ENCODE measurements at regions not wholly inside any gene's neighbourhood (a gene's known extent, or its start where the extent isn't known, plus 50 kb on each side); places are given as distances from the start of the nearest gene placed in this dataset.

- no peak for DNase-seq (ENCODE audit: low read depth, low spot score)
Measured at GRCh38 chr2:146081459-146081858, 1561.5 kb upstream of the ZEB2 start.

GRCh38 chr2:146080925-146081324 is 1561.0 kb upstream of the ZEB2 start:
- DNase-seq (ENCODE audit: low read depth, low spot score), result no peak

GRCh38 chr2:146079216-146079615 is 1559.3 kb upstream of the ZEB2 start:
- DNase-seq (ENCODE audit: low read depth, low spot score), result peak; percentile 8

- no peak for DNase-seq (ENCODE audit: low read depth, low spot score)
Measured at GRCh38 chr2:146077156-146077555, 1557.2 kb upstream of the ZEB2 start.

- DNase-seq (ENCODE audit: low read depth, low spot score), result no peak
Measured at GRCh38 chr2:146068051-146068450, 1548.1 kb upstream of the ZEB2 start.

GRCh38 chr2:146048141-146048540 is 1528.2 kb upstream of the ZEB2 start:
- no peak for DNase-seq (ENCODE audit: low read depth, low spot score)

- DNase-seq (ENCODE audit: low read depth, low spot score), result no peak
Measured at GRCh38 chr2:146041274-146041910, 1521.5 kb upstream of the ZEB2 start.

GRCh38 chr2:146040051-146040450 is 1520.1 kb upstream of the ZEB2 start:
- no peak for DNase-seq (ENCODE audit: low read depth, low spot score)

- DNase-seq (ENCODE audit: low read depth, low spot score), result no peak
Measured at GRCh38 chr2:146038014-146038413, 1518.1 kb upstream of the ZEB2 start.

- DNase-seq (ENCODE audit: low read depth, low spot score), result peak; percentile 53
Measured at GRCh38 chr2:146037334-146037870, 1517.5 kb upstream of the ZEB2 start.

GRCh38 chr2:146031158-146031557 is 1511.2 kb upstream of the ZEB2 start:
- DNase-seq (ENCODE audit: low read depth, low spot score), result no peak

- no peak for DNase-seq (ENCODE audit: low read depth, low spot score)
Measured at GRCh38 chr2:146027156-146027555, 1507.2 kb upstream of the ZEB2 start.

GRCh38 chr2:146025519-146025918 is 1505.6 kb upstream of the ZEB2 start:
- no peak for DNase-seq (ENCODE audit: low read depth, low spot score)

- DNase-seq (ENCODE audit: low read depth, low spot score), result no peak
Measured at GRCh38 chr2:146024212-146024743, 1504.4 kb upstream of the ZEB2 start.

- peak; percentile 58 for DNase-seq (ENCODE audit: low read depth, low spot score)
Measured at GRCh38 chr2:146004462-146004861, 1484.5 kb upstream of the ZEB2 start.

GRCh38 chr2:146003337-146003736 is 1483.4 kb upstream of the ZEB2 start:
- DNase-seq (ENCODE audit: low read depth, low spot score), result no peak

- DNase-seq (ENCODE audit: low read depth, low spot score), result no peak
Measured at GRCh38 chr2:145994910-145995309, 1475.0 kb upstream of the ZEB2 start.

- DNase-seq (ENCODE audit: low read depth, low spot score), result no peak
Measured at GRCh38 chr2:145992572-145992971, 1472.7 kb upstream of the ZEB2 start.

GRCh38 chr2:145987793-145988192 is 1467.9 kb upstream of the ZEB2 start:
- DNase-seq (ENCODE audit: low read depth, low spot score), result no peak

- no peak for DNase-seq (ENCODE audit: low read depth, low spot score)
Measured at GRCh38 chr2:145985517-145985916, 1465.6 kb upstream of the ZEB2 start.

- DNase-seq (ENCODE audit: low read depth, low spot score), result peak; percentile 68
Measured at GRCh38 chr2:145984580-145984979, 1464.7 kb upstream of the ZEB2 start.

GRCh38 chr2:145980318-145980717 is 1460.4 kb upstream of the ZEB2 start:
- DNase-seq (ENCODE audit: low read depth, low spot score), result no peak

- peak; percentile 55 for DNase-seq (ENCODE audit: low read depth, low spot score)
Measured at GRCh38 chr2:145975406-145975805, 1455.5 kb upstream of the ZEB2 start.

GRCh38 chr2:145961846-145962245 is 1441.9 kb upstream of the ZEB2 start:
- peak; percentile 40 for DNase-seq (ENCODE audit: low read depth, low spot score)

All from astrocyte of the hippocampus (primary cell).